Ureter (tissue), 1 donor: ENCODE measurements at regions not wholly inside any gene's neighbourhood (a gene's known extent, or its start where the extent isn't known, plus 50 kb on each side); places are given as distances from the start of the nearest gene placed in this dataset.

ENCODE experiments used
- DNase-seq: peaks from one replicate; pipeline ENCODE4 v3.0.0-alpha.2; 2020; ENCODE audit warnings: low spot score
- donor health status: DM: yes; HTN: yes; CAD: no.

DNA sequence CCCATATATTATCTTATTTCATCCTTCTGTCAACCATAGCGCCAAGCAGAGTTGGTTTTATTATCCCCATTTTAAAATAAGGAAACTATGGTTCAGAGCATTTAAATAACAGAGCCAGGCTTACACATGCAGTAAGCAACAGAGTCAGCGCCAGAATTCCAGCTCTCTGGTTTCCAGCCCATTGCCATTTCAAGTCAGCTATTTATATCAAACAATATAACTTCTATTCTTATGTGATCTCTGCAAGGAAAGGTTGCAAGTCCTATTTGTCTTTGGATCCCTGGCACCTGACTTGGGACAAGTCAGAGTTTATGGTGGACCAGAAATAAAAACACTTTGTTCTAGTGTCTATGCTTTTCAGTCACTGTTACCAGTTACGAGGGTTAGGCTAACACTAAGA lies 174.1 kb upstream of the EEA1 start:
- DNase-seq = no peak

DNA sequence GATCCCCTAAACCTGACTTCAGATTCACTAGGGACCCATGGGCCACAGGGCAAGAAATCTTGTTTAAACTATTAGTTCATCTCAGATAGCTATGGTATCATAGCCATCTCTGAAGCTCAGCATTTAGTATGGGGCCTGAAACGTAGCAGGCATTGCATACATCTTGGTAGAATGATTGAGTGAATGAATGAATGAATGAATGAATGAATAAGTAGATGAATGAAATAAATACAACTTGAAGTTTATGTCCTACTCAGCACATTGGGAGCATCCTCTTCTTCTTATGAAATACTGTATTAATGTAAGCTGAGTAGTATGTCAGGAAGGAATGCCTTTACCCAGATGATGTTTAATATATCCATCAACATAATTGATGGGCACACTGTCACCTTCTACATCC lies 175.4 kb upstream of the EEA1 start:
- no peak for DNase-seq

DNA sequence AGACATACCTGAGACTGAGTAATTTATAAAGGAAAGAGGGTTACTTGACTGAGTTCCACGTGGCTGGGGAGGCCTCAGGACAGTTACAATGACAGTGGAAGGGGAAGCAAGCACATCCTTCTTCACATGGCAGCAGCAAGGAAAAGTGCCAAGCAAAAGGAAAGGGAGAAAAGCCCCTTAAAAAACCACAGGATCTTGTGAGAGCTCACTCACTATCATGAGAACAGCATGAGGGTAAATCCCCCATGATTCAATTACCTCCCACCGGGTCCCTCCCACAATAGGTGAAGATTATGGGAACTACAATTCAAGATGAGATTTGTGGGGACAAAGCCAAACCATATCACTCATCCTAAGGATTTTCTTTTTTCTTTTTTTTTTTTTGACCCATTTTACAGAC lies 177.8 kb upstream of the EEA1 start:
- no peak for DNase-seq

DNA sequence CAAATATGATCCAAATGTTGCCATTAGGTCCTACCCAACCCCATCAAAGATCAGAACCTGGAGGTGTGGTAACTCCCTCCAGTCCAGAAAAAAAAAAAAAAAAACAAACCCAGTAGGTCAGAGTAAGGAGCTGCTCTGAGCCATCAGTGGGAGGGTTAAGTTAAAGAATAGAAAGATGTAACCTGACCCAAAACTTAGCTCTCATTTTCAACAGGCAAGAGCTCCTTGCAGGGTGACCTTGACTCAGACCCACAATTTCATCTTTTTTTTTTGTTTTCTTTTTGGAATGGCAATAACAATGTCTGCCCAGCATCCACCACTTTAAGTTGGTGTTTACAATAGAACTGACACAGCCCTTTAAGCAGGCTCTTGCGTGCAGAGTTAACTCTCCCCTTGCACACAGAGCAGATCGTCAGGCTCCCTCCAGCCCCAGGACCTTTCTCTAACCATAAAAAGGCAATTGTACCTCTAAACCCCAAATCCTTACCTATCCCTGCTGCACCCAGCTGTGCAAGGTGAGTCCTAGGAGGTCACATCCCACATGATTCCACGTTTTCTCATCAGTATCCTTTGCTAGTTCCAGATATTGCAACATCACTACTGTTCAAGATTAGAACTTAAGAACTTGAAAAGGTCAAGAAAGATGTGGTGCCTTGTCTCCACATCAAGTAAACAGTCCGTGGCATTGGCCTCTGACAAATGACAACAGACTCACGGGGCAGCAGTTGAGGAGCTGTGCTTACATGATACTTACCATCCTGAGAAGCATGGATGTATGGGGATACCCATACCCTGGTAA lies 178.6 kb upstream of the EEA1 start:
- no peak for DNase-seq

DNA sequence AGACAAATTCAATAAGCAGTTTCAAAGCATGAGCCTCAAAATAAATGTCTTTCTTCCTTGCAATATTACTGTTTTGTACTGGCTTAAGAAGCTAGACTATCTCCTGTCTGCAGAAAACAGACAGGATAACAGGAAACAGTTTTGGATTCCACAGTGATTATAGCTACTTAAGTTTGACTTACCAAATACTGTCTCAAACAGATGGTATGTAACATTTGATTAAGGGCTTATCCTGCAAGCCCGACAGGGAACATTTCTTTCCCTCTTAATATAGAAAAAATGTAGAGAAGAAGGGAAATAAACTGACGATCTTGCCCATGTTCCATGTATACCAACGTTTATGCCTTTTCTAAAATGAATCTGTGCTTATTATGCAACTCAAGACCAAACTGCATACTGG lies 179.9 kb upstream of the EEA1 start:
- DNase-seq = no peak

DNA sequence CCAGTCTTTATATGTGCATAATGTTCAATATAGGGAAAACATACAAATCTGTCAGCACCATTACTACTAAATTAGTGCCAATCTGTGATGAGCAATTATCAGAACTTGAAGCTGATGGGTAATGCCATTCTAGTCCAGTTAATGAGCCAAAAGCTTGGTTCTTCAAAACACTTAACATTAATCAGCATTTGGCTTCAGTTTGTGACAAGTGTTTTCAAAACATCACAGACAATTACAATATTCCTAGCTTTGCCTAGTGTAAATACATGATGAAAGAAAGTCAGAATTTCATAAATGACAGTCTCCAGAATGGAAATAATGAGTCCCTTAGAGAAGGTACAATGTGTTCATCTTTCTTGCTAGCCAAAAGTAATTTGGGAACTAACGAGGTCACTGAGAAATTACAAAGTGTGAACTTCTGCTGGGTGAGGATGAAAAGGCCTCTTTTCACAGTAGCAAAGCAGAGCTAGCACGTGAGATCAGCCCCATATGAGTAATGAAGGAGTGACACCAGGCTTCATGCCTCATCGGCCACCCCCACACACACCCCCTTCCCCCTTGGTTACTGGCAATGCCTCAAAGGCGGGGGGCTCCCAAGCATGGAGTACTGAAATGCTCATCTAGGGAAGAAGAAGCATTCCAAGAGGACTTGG lies 180.6 kb upstream of the EEA1 start:
- DNase-seq = no peak

DNA sequence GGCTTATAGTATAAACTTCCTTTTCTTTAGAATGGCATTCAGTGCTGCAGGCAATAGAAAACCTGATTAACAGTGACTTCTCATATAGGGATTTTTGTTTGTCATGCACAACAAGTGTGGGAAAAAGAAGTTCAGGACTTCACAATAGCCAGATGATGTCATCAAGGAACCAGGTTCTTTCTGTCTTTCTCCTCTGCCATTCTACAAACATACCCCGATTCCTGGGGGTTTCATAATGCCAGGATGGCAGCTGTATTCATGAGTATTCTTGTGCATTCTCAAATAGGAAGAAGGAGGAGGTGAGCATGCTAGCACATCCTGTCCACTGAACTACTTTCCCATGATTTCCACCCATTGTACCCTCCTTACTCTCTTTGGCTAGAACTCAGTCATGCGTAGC lies 182.7 kb upstream of the EEA1 start:
- no peak for DNase-seq

DNA sequence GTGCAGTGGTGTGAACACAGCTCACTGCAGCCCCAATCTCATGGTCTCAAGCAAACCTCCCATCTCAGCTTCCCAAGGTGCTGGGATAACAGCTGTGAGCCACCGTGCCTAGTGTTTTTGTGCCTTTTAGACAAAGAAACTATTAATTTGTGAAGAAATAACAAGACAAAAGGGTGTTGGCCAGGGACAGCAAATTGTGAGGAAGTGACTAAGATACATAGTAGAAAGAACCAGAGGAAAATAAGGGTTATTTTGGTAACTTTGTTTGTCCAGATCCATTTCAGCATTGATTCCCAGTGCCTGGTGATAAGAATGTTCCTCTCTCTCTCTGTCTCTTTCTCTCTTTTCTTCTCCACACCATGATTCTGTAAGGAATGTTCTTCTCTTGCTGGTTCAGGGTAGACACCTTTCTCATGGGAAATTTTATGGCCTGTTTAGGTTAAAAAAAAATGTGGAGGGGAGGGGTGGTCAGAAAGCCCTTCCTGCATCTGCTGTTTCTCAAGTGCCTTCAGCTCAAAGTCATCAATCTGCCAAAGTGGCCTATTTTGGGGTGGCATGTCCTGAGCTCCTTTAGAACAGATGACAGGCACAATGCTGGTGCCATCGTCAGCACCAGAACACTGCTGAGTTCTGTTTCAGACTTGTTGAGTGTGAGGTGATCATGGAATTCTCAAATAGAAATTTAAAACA lies 184.4 kb upstream of the EEA1 start:
- no peak for DNase-seq

DNA sequence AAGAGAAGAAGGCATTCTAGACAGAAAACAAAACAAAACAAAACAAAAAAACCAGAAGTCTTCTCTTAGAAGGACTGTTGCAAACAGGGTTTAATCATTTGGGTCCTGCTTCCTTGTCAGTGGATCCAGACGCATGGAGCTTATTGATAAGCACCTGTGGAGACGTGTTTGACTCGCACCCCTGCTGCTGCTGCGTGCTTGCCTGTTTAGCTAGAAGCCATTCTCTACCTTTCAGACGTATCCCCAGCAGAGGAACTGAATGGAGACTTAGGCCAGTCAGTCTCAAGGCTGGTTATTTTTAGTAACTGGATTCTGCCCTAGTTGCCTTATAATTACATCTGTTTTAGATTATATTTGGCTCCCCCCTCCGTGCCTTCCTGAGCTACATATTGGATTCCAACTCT lies 186.1 kb upstream of the EEA1 start:
- no peak for DNase-seq

DNA sequence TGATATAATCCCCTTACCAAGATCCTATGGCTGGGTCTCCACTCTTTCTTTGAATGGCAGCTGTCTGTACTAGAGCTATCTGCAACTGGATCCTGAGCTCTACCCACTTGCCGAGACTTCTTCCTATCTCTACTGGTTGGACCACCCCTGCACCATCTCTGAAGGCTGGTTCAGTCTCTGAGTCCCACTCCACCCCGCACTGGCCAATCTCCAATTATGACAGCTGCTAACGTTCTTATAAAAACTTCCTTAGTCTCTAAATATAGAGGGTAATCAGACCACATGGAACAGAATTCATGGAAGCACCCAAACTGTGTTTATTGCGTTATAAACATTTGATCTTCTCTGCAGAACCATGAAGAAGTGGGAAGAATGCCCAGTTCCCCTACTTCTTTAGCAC lies 186.6 kb upstream of the EEA1 start:
- DNase-seq = peak; percentile 52

DNA sequence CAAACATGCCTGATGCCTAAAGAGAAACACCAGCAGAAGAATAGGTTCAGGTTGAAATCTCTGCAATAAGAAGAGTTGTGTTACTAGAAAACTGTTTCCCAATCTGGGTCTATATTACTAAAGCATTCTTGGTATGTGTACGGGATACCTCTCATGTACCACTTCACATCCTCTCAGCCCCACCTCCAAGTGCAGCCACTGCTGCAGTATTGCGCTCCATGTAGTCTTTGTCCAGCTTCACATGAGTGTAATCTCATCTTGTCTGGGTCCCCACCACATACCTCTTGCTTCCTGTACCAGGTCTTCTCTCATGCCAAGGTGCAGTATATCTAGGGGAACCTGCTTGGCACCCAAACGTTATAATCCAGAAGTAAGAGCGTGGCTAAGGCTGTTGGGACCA lies 187.5 kb upstream of the EEA1 start:
- DNase-seq = no peak

DNA sequence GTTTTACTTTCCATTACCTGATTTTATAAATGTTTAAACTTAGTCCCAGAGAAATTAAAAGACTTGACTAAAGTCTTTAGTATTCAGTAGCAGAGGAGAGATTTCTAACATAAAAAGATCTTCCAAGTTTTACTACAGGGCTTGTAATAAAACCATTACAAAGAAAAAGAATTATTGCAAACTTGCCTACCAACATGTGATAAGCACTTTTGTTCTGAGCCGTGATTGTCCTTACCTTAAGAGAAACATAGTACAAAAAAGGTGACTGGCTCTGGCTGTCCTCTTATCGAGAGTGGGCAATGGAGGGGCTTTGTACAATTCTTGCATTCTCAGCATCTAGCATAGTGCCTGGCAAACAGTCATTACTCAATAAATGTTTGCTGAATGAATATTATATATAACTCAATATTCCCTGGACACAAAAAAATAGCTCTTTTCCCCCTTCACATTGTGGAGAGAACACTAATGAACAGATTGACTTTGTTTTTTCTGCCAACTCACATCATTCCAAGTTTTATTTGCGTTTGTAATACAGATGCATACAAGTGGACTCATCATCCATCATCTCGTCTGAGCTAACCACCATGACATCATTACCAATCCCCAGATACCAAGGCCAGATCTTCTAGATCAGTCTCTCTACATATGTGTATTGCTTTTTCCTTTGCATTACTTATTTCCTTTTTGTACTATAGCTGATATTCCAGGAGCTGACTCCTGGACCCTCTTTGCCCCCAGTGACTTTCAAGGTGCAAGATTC lies 192.8 kb upstream of the EEA1 start:
- no peak for DNase-seq

DNA sequence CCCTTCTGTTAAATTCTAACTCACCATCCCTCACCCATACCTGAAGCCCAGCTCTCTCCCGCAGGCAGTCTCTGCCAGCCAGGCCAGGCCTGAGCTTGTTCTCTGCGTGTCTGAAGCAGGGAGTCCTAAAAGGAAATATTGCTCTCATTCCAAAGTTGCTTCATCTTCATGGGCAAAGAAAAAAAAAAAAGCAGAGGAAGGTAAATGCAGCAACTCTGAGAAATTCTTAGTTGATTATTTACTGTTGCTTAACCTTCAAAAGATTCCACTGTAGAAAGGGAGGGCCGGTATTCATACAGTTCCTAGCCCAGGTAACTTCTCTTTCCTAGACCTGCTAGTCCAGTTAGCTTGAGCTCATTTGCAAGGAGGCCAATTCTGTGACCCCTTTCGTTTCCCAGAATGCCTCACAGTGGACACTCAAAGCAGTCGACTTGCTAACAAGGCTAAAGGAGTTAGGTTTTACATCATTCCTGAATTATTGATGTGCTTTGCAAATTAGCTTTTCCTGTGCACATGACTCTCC lies 193.5 kb upstream of the EEA1 start:
- DNase-seq = peak; percentile 73

DNA sequence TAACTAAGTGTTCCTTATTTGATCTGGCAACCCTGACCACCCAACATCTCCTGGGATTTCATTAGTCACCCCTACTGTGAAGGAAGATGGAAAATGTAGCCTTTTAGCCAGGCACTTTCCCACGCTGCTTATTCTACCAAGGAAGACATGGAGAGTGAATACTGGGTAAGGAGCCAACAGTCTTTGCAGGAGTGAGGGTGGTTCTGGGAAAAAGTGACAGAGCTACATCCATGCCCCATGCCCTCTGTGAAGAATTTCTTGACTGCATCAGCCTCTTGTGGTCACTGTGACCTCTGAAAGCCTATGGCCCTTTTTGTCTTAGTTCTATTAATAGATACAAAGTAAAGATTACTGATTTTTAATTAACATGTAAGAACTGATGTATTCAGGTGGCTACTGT lies 196.0 kb upstream of the EEA1 start:
- DNase-seq = no peak

DNA sequence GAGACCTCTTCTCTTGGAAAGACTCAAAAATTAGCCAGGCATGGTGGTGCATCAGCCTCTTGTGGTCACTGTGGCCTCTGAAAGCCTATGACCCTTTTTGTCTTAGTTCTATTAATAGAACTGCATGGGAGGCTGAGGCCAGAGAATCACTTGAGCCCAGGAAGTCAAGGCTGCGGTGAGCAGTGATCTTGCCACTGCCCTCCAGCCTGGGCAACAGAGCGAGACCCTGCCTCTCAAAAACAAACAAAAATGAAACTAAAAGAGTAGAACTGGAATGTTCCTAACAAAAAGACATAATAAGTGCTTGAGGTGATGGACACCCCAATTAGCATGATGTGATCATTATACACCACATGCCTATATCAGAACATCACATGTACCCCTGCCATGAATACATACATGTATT lies 197.0 kb upstream of the EEA1 start:
- DNase-seq = no peak

DNA sequence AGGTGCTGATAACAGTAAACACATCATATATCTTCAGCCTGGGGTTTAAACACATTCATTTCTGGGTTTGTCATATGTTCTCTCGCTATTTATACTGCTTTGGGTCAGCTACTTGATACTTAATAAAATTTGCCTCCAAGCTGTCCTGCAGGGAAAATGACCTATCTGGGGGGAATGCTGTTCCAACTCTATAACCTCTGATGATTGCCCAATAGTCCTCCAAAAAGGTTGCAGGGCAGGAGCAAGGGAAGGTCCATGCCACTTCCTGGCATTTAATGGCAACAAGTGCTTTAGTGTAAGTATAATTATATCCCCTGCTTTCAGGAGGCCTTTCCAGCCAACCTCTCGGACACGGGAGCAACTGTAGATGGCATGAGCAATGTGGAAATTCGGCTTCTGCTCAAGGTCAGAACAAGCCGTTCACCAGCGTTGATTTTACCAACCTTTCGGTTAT lies 198.0 kb upstream of the EEA1 start:
- no peak for DNase-seq

DNA sequence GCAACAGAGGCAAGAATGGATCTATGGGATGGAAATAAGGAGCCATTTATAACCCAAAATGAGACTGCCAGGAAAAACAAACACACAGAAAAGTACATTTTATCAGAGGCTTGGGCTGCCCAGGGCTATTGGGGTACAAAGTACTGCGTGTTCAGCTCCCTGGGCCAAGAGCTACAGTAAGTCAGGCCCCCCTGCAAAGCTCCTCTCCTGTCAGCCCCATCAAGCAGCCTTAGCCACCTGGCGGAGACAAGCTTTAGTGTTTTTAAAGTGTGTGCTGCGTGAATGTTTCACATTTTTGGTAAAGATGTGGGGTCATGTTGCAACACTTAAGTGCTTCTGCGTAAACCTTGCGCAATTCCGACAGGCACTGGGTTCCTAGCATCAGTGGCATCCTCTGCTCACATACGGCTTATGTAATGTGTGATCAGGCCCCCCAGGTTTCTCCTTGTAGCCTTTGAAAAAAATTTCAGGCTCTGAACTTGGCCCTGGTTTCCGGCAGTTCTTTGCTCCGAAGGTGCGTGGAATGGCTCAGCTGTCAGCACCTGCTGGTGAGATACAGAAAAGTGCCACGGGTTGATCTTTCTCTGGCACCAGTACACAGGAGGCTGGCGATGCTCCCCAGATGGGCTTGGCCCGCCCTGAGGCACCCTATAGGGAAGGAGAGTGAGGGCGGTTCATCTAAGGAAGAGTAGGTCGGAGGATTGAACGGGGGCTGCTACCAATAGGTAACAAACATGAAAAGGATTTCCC lies 198.7 kb upstream of the EEA1 start:
- peak; percentile 67 for DNase-seq

DNA sequence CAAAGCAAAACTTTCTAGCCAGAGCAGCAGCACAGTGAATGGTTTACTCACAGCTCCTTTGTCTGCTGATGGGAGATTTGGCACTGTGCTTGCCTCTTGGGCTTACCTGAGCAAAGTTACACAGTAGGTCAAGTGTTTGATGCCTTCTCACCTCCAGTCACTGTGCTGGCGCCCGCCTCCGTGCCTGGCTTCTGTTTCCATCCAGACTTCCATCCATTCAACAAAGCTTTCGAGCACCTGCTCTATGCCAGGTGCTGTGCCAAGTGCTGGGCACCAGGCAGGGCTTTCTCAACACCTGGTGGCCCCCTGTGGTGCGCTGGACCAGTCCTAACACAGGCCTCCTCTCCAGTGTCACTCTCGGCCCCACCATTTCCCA lies 199.2 kb upstream of the EEA1 start:
- DNase-seq = no peak

DNA sequence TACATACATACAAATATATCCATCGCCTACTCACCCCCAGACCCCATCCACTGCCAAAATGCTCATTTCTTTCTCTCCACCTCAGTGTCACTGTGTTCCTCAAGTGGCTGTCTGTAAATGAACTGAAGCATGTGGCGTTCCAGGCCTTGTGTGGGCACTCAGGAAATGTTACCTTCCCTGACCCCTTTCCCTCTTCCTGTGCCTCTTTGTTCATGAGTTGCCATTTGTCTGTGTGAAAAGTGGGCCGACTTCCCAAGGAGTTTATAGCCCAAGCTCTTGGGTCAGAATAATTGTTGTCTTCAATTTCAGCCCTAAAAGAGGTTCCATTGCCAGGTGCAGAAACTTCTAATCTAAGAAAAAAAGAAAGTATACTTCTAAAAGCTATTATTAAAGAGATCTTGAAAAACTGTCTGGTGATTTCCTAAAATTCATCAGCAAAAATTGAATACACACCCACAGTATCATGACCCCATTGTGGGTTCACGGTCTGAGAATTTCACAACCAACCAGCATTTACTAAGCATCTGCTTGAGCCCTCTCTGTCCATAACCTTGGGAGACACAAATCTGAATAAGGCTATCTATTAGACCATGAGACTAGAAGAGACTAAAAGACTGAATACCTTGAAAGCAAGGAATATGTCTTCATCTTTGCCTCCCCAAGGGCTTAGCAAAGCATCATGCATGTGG lies 201.4 kb upstream of the EEA1 start:
- no peak for DNase-seq

DNA sequence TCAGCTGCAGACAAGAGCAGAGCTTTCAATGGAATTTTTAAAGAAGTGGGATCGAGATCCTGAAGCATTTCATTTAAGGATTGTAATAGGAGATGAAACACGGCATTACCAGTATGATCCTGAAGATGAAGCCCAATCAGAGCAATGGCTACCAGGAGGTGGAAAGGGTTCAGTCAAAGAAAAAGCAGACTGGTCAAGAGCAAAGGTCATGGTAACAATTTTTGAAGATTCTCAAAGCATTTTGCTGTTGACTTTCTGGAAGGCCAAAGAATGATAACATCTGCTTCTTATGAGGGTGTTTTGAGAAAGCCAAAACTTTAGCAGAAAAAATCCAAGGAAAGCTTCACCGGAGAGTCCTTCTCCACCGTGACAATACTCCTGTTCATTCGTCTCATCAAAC lies 204.3 kb upstream of the EEA1 start:
- no peak for DNase-seq
